BE2C (cell line): ENCODE measurements at regions not wholly inside any gene's neighbourhood (a gene's known extent, or its start where the extent isn't known, plus 50 kb on each side); places are given as distances from the start of the nearest gene placed in this dataset.

Source experiments
- DNase-seq: peaks from one replicate; pipeline ENCODE4 v3.0.0-alpha.2; 2020
- H3K27me3 ChIP-seq: fragments of 250-450 bp; sonication (Bioruptor Pico); 2 replicates; pipeline ENCODE4 v1.5.1; 2020; ENCODE audit warnings: mild to moderate bottlenecking
- H3K36me3 ChIP-seq: fragments of 250-450 bp; sonication (Bioruptor Pico); 2 replicates; pipeline ENCODE4 v1.5.1; 2020; ENCODE audit warnings: mild to moderate bottlenecking
- H3K4me1 ChIP-seq: fragments of 250-450 bp; sonication (Bioruptor Pico); 2 replicates; pipeline ENCODE4 v1.5.1; 2020
- H3K4me3 ChIP-seq: 2 replicates; pipeline ENCODE4 v1.5.1; 2011; ENCODE audit warnings: low read depth, low read length
- H3K9me3 ChIP-seq: fragments of 250-450 bp; sonication (Bioruptor Pico); 2 replicates; pipeline ENCODE4 v1.5.1; 2020
- TF ChIP-seq, protein P1 (sequence below): IDR thresholded peaks from 2 replicates; pipeline ENCODE4 v1.5.1; 2012; ENCODE audit warnings: mild to moderate bottlenecking, low read depth, low read length

DNA sequence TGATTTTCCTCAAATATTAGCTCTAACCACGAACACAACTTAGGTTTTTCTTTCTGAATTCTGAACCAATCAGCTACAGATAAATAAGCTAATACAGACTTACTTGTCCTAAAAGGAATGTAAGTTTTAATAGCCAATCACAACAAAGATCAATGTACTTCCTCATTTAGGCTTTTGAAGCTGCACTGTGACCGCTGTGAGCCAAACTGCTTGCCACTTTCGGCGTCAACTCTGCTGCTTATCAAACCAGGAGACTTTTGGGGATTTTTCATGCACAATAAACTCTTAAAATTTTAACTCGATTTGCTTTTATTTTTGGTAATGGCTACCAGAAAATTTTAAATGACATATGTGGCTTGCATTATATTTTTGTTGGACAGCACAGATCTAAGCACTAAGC lies 92.5 kb downstream of the TMPRSS5 start:
- H3K36me3 ChIP-seq, result no peaks in the 10 kb centered on the region
- DNase-seq, result no peak
- H3K27me3 ChIP-seq, result no peaks in the 10 kb centered on the region
- TF ChIP-seq, protein P1, sequence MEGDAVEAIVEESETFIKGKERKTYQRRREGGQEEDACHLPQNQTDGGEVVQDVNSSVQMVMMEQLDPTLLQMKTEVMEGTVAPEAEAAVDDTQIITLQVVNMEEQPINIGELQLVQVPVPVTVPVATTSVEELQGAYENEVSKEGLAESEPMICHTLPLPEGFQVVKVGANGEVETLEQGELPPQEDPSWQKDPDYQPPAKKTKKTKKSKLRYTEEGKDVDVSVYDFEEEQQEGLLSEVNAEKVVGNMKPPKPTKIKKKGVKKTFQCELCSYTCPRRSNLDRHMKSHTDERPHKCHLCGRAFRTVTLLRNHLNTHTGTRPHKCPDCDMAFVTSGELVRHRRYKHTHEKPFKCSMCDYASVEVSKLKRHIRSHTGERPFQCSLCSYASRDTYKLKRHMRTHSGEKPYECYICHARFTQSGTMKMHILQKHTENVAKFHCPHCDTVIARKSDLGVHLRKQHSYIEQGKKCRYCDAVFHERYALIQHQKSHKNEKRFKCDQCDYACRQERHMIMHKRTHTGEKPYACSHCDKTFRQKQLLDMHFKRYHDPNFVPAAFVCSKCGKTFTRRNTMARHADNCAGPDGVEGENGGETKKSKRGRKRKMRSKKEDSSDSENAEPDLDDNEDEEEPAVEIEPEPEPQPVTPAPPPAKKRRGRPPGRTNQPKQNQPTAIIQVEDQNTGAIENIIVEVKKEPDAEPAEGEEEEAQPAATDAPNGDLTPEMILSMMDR, result no peak
- H3K4me1 ChIP-seq, result peaks cover 12% of the 10 kb centered on the region
- no peak overlapping the region for H3K4me3 ChIP-seq
- no peaks in the 10 kb centered on the region for H3K9me3 ChIP-seq

DNA sequence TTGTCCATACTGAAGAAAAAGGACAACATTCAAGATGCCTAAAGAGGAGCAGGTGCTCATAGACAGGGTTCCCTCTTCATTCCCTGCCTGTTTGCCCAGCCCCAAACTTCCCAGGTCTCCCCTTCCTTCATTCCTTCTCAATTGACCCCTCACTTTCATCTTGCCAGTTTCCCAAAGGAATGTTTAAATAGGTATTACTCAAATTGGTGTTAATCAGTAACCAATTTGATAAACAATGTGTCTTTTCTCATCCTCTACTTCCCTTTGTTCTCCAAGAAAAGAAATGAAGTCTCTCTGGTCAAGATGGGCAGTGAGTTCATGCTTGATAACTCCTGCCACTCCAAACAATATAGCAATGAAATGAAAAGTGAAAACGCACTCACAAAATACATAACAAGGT lies 101.9 kb downstream of the TMPRSS5 start:
- DNase-seq, result no peak
- Histone ChIP-seq H3K27me3 (no peaks in the 10 kb centered on the region), H3K4me3 (no peak overlapping the region), H3K4me1 (peaks cover 15% of the 10 kb centered on the region), H3K36me3 (no peaks in the 10 kb centered on the region), H3K9me3 (peaks cover 9% of the 10 kb centered on the region)
- TF ChIP-seq, protein P1, result no peak

DNA sequence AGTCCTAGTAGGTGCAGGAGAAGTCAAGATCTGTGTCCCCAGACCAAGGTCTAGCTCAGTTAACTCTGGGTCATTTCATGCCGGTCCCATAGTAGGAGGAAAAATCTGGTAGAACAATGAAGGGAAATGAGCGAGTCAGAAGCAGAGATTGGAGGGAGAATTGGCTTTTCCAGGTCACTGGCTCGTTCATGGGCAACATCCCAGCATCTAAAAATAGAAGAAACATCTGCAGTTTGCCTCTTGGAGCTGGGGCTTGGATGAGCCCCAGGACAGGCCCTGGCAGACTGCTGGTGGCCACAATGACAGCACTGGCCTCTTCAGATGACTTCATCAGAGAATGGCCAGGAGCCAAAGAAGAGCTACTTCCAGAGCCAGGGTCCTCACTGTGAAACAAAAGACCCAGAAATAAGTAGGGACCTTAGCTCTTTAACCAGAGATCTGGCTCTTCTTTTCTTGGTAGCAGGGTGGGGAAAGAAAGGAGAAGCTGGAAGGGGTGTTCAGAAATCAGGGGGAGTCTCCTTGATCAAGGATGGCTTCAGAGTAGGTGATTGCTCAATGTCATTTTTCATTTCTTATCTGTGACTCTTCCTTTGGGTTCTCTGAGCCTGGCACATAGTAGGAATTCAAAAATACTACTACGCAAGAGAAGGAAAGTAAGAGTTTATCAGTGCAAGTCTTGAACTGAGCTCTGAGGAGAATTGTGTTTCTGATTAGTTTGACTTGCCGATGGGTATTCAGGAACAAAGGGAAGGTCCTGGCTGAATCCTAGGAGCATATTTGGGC lies 102.6 kb downstream of the TMPRSS5 start:
- Histone ChIP-seq H3K4me3 (no peak overlapping the region), H3K4me1 (peaks cover 21% of the 10 kb centered on the region), H3K9me3 (peaks cover 9% of the 10 kb centered on the region), H3K36me3 (no peaks in the 10 kb centered on the region), H3K27me3 (no peaks in the 10 kb centered on the region)
- TF ChIP-seq, protein P1, result no peak
- peak; percentile 79 for DNase-seq

DNA sequence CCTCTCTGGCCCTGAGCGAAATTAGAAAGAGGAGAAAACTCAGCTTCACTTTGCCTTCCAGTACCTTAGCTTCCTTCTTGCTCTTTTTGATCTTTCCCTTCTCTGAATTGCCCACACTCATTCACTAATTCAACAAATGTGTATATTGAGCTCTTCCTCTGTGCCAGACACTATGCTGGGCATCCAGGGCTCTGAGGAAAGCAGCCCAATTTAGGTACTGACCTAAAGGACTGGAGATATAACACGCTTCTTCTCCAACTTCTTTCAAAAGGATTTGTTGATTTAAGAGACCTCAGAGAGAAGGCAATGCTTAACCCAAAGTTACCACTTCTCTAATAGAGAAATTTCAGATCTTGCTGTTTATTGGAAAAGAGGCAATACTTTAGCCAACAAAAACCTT lies 103.6 kb downstream of the TMPRSS5 start:
- Histone ChIP-seq H3K4me1 (peaks cover 25% of the 10 kb centered on the region), H3K4me3 (no peak overlapping the region), H3K9me3 (peaks cover 9% of the 10 kb centered on the region), H3K27me3 (no peaks in the 10 kb centered on the region), H3K36me3 (no peaks in the 10 kb centered on the region)
- DNase-seq, result no peak
- TF ChIP-seq, protein P1, result no peak

DNA sequence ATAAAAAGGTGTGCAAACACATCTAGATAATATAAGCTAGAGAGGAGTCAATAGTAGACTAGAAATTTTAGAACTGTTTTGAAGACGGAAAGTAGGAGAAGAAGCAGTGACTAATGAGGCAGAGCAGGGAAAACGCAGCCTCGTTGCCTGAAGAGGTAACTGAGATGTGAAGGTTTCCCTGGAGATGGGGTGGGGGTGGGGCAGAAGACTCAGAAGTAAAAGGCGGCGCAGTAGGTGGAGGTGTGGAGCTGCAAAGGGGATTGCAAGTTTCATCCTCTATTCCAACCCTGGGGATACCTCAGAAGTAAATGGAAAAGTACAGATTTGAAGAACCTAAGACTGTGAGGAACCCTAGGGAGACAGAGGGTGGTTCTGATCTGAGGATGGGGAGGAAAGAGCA lies 109.5 kb downstream of the TMPRSS5 start:
- H3K27me3 ChIP-seq, result no peaks in the 10 kb centered on the region
- TF ChIP-seq, protein P1, result no peak

DNA sequence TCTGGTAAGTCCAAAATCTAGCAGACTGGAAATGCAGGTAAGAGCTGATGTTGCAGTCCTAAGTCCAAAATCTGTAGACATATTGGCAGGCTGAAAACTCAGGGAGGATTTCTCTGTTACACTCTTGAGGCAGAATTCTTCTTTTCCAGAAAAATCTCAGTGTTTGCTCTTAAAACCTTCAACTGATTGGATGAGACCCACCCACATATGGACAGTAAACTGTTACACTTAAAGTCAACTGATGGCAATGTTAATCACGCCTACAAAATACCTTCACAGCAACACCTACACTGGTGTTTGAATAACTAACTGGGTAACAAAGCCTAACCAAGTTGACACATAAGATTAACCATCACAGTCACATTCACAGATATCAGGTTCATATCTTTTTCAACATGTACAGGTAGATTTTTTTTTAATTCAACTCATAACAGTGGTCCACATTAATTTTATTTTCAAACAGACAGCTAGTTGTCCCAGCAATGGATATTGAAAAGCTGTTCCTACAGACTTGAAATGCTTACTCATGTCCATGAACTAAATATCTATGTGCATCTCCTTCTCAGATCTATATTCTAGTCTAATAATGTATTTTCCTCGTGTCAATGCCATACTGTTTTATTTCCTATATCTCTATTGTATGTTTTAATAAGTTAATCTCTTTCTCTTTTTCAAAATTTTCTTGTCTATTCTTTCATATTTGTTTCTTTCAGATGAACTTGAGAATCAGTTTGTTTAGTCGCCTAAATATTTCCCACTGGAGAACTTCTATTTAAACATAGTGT lies 110.1 kb downstream of the TMPRSS5 start:
- TF ChIP-seq, protein P1, result no peak
- no peak for DNase-seq
- no peaks in the 10 kb centered on the region for H3K36me3 ChIP-seq
- no peak overlapping the region for H3K4me3 ChIP-seq
- H3K4me1 ChIP-seq, result peaks cover 24% of the 10 kb centered on the region
- no peaks in the 10 kb centered on the region for H3K27me3 ChIP-seq
- H3K9me3 ChIP-seq, result 0 out of 2 replicates have a peak, but pooled peaks cover 2% of the 10 kb centered on the region

More for the DNA sequence above, 109.5 kb downstream of the TMPRSS5 start:
- no peak for DNase-seq
- H3K36me3 ChIP-seq, result no peaks in the 10 kb centered on the region
- 0 out of 2 replicates have a peak, but pooled peaks cover 2% of the 10 kb centered on the region for H3K9me3 ChIP-seq
- H3K4me3 ChIP-seq, result no peak overlapping the region
- peaks cover 21% of the 10 kb centered on the region for H3K4me1 ChIP-seq
